Liver (tissue), 3 donors: ENCODE measurements at regions not wholly inside any gene's neighbourhood (a gene's known extent, or its start where the extent isn't known, plus 50 kb on each side); places are given as distances from the start of the nearest gene placed in this dataset.

Experiments used
- ATF3 ChIP-seq: IDR thresholded peaks from 2 replicates; pipeline ENCODE4 v1.6.1; 2016; ENCODE audit warnings: antibody characterized with exemption
- CTCF ChIP-seq: fragments of 150-350 bp; IDR thresholded peaks from 2 replicates; pipeline ENCODE4 v1.5.1; 2017; ENCODE audit warnings: improper control_type of control experiment, low read depth, low read length; ENCODE audit not compliant: missing input control
- FOXA2 ChIP-seq: IDR thresholded peaks from 2 replicates; pipeline ENCODE4 v1.6.1; 2016; ENCODE audit warnings: antibody characterized with exemption
- HNF4G ChIP-seq: IDR thresholded peaks from 2 replicates; pipeline ENCODE4 v1.6.1; 2016; ENCODE audit warnings: antibody characterized with exemption
- MAX ChIP-seq: IDR thresholded peaks from 2 replicates; pipeline ENCODE4 v1.6.1; 2016; ENCODE audit warnings: antibody characterized with exemption
- RAD21 ChIP-seq, 2 donors: IDR thresholded peaks; 2 replicates each; pipeline ENCODE4 v1.6.1; 2016; ENCODE audit warnings: antibody characterized with exemption in 2 of 2, mild to moderate bottlenecking in 2 of 2
- REST ChIP-seq: IDR thresholded peaks from 2 replicates; pipeline ENCODE4 v1.6.1; 2016; ENCODE audit warnings: antibody characterized with exemption, mild to moderate bottlenecking
- RXRA ChIP-seq, 2 donors: IDR thresholded peaks; 2 replicates each; pipeline ENCODE4 v1.6.1; 2017 to 2018; ENCODE audit warnings: antibody characterized with exemption in 2 of 2, mild to moderate bottlenecking in 1 of 2
- ZBTB33 ChIP-seq: IDR thresholded peaks from 2 replicates; pipeline ENCODE4 v1.6.1; 2016; ENCODE audit warnings: antibody characterized with exemption
- donor health status: healthy.
- donor health status: healthy.

- TF ChIP-seq CTCF, result no peak
- no peak for TF ChIP-seq RAD21 (IDR thresholded peaks at IDR 0.05)
- TF ChIP-seq FOXA2, result no peak
- no peak for TF ChIP-seq REST
- no peak for TF ChIP-seq RXRA (IDR thresholded peaks at IDR 0.05)
- TF ChIP-seq ZBTB33, result no peak
- TF ChIP-seq ATF3, result no peak
- TF ChIP-seq HNF4G, result no peak
- TF ChIP-seq MAX, result no peak
Observed at GRCh38 chr9:11893331-11893730, 799.9 kb upstream of the TYRP1 start.
